ENCODE measurements at regions not wholly inside any gene's neighbourhood (a gene's known extent, or its start where the extent isn't known, plus 50 kb on each side); places are given as distances from the start of the nearest gene placed in this dataset.

DNA sequence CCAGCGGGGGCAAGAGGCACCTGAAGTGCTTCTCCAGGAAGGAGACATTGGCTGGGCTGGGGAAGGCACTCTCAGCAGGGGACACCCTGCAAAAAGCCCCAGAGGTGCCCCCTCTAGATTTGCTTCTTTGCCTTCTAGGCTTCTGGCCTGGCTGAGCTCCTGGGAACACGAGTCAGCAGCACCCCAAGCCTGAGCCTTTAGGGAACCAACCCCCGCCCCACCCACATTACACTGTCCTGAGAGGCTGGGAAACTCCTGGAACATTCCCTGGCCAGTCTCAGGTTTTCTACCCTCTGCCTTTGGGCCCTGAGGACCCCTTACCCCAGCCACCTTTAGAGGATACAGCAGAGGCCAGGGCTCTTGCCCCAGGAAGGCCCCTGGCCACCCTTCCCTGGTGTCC is 108.4 kb upstream of the LINGO1 start:
- TF ChIP-seq POLR2AphosphoS5 (IDR thresholded peaks at IDR 0.05; ENCODE audit: low read depth, low read length) (no peak), SIN3A (IDR thresholded peaks at IDR 0.05; ENCODE audit: borderline replicate concordance, insufficient read depth, low read length) (no peak), REST (IDR thresholded peaks at IDR 0.05; ENCODE audit: insufficient read depth in 1 of 2, low read depth in 2 of 2, low read length in 2 of 2) (no peak), FOXP2 (optimal IDR thresholded peaks at IDR 0.05; ENCODE audit: borderline replicate concordance, extremely low read depth, extremely low read length, insufficient read depth) (no peak)

Measured in PFSK-1 (cell line).